K562 (cell line): ENCODE measurements at regions not wholly inside any gene's neighbourhood (a gene's known extent, or its start where the extent isn't known, plus 50 kb on each side); places are given as distances from the start of the nearest gene placed in this dataset.

Experiments
- AFF4 ChIP-seq: sonication (generic); formaldehyde crosslinking; IDR thresholded peaks from 2 replicates; pipeline ENCODE4 v1.8.0; 2023; ENCODE audit warnings: mild to moderate bottlenecking, missing genetic modification reagents
- ARID4B ChIP-seq: sonication (generic); formaldehyde crosslinking; IDR thresholded peaks from 2 replicates; pipeline ENCODE4 v1.8.0; 2022; ENCODE audit warnings: mild to moderate bottlenecking, missing genetic modification reagents
- HNRNPH1 ChIP-seq: fragments of 200-400 bp; formaldehyde crosslinking; optimal IDR thresholded peaks from 2 replicates; pipeline ENCODE3; 2017; ENCODE audit warnings: low read depth, mild to moderate bottlenecking, low read length, moderate library complexity
- MCM7 ChIP-seq, 2 experiments: fragments of 450-650 bp; IDR thresholded peaks; 2 replicates each; pipeline ENCODE4 v1.6.1; 2016 to 2018
- POLR2H ChIP-seq: IDR thresholded peaks from 2 replicates; pipeline ENCODE4 v1.6.1; 2016; ENCODE audit warnings: missing genetic modification characterization, low read depth, mild to moderate bottlenecking, control low read depth, missing compliant biosample characterization, moderate library complexity
- TOE1 ChIP-seq, 2 experiments: fragments of 450-650 bp in 1 of 2; sonication (generic) in 1 of 2; formaldehyde crosslinking in 1 of 2; IDR thresholded peaks; 2 replicates each; pipeline versions ENCODE4 v1.7.1 to v1.8.0; 2016 to 2022; ENCODE audit warnings: borderline replicate concordance in 2 of 2, mild to moderate bottlenecking in 2 of 2, antibody characterized with exemption in 1 of 2, inconsistent platforms in 1 of 2, low read depth in 1 of 2, missing genetic modification reagents in 1 of 2, moderate library complexity in 1 of 2
- ZNF143 ChIP-seq: sonication (generic); formaldehyde crosslinking; IDR thresholded peaks from 2 replicates; pipeline ENCODE4 v1.9.0; 2022; ENCODE audit warnings: mild to moderate bottlenecking, missing genetic modification reagents

GRCh38 chr4:35972814-35973213 is 271.5 kb downstream of the ARAP2 start (continued):
- TF ChIP-seq ARID4B (CRISPR knock-in tag) (no peak), TOE1 (IDR thresholded peaks at IDR 0.05; ENCODE audit: borderline replicate concordance) (no peak), TOE1 (CRISPR knock-in tag; IDR thresholded peaks at IDR 0.05; ENCODE audit: borderline replicate concordance, low read depth) (no peak), MCM7 (IDR thresholded peaks at IDR 0.05) (no peak), ZNF143 (no peak), AFF4 (no peak), POLR2H (tag) (no peak), HNRNPH1 (no peak)
- TF ChIP-seq, all 486 proteins: peak for 0
